GM21515 (cell line): ENCODE measurements at regions not wholly inside any gene's neighbourhood (a gene's known extent, or its start where the extent isn't known, plus 50 kb on each side); places are given as distances from the start of the nearest gene placed in this dataset.

Experiments
- ATAC-seq: cut with Tn5 transposase; IDR thresholded peaks from one replicate; pipeline ENCODE4 v1.9.1; 2021; ENCODE audit not compliant: unreplicated experiment

- no peak for ATAC-seq
Observed at GRCh38 chr4:28148221-28148620, 1287.6 kb downstream of the STIM2 start.

- ATAC-seq, result no peak
Observed at GRCh38 chr4:28149762-28150161, 1289.1 kb downstream of the STIM2 start.

- no peak for ATAC-seq
Observed at GRCh38 chr4:28151314-28151713, 1290.7 kb downstream of the STIM2 start.

GRCh38 chr4:28167411-28167810, 1306.8 kb downstream of the STIM2 start:
- ATAC-seq, result no peak

GRCh38 chr4:28176942-28177341, 1316.3 kb downstream of the STIM2 start:
- ATAC-seq, result no peak

- ATAC-seq, result no peak
Observed at GRCh38 chr4:28177641-28178040, 1317.0 kb downstream of the STIM2 start.

GRCh38 chr4:28179126-28179525, 1318.5 kb downstream of the STIM2 start:
- ATAC-seq, result no peak

GRCh38 chr4:28209371-28209924, 1348.8 kb downstream of the STIM2 start:
- ATAC-seq, result no peak

- ATAC-seq, result no peak
Observed at GRCh38 chr4:28211676-28212470, 1351.2 kb downstream of the STIM2 start.

- no peak for ATAC-seq
Observed at GRCh38 chr4:28221536-28221935, 1360.9 kb downstream of the STIM2 start.

GRCh38 chr4:28225050-28225449, 1364.4 kb downstream of the STIM2 start:
- no peak for ATAC-seq

GRCh38 chr4:28225689-28226353, 1365.2 kb downstream of the STIM2 start:
- no peak for ATAC-seq

- no peak for ATAC-seq
Observed at GRCh38 chr4:28226962-28227361, 1366.3 kb downstream of the STIM2 start.

GRCh38 chr4:28227764-28228163, 1367.1 kb downstream of the STIM2 start:
- no peak for ATAC-seq

- ATAC-seq, result no peak
Observed at GRCh38 chr4:28228561-28229491, 1368.2 kb downstream of the STIM2 start.

- no peak for ATAC-seq
Observed at GRCh38 chr4:28232376-28232775, 1371.7 kb downstream of the STIM2 start.

GRCh38 chr4:28232951-28233350, 1372.3 kb downstream of the STIM2 start:
- ATAC-seq, result no peak

GRCh38 chr4:28233724-28234123, 1373.1 kb downstream of the STIM2 start:
- ATAC-seq, result no peak

- no peak for ATAC-seq
Observed at GRCh38 chr4:28238876-28239275, 1378.2 kb downstream of the STIM2 start.

- ATAC-seq, result no peak
Observed at GRCh38 chr4:28241021-28241420, 1380.4 kb downstream of the STIM2 start.

GRCh38 chr4:28247805-28248204, 1387.2 kb downstream of the STIM2 start:
- ATAC-seq, result no peak
